H1 (cell line): ENCODE measurements at regions not wholly inside any gene's neighbourhood (a gene's known extent, or its start where the extent isn't known, plus 50 kb on each side); places are given as distances from the start of the nearest gene placed in this dataset.

Source experiments
- KDM4A ChIP-seq: IDR thresholded peaks from one replicate; pipeline ENCODE4 v1.7.1; 2012; ENCODE audit warnings: low read depth, mild to moderate bottlenecking, moderate library complexity, low read length, inconsistent platforms; ENCODE audit not compliant: severe bottlenecking
- MAFK ChIP-seq: IDR thresholded peaks from 2 replicates; pipeline ENCODE4 v1.6.1; 2012; ENCODE audit warnings: low read depth, mild to moderate bottlenecking, improper control_type of control experiment, low read length
- POLR2A ChIP-seq, 2 experiments: IDR thresholded peaks; 1 replicate in 1 of 2; 2 replicates in 1 of 2; pipeline ENCODE4 v1.6.1; 2011; ENCODE audit warnings: low read depth in 2 of 2, low read length in 2 of 2, mild to moderate bottlenecking in 2 of 2; ENCODE audit errors: control extremely low read depth in 1 of 2
- RFX5 ChIP-seq: IDR thresholded peaks from 2 replicates; pipeline ENCODE4 v1.6.1; 2011; ENCODE audit warnings: low read depth, low read length, improper control_type of control experiment, borderline replicate concordance
- RNF2 ChIP-seq: fragments of 200-900, 300-1000 bp; sonication (generic); IDR thresholded peaks from 2 replicates; pipeline ENCODE4 v1.7.1; 2016; ENCODE audit warnings: borderline replicate concordance, low read depth, mild to moderate bottlenecking, antibody characterized with exemption, low read length; ENCODE audit not compliant: poor library complexity, severe bottlenecking; ENCODE audit errors: missing control alignments
- SIN3A ChIP-seq, 2 experiments: IDR thresholded peaks in 1 of 2; conservative IDR thresholded peaks in 1 of 2; 2 replicates each; pipeline ENCODE4 v1.6.1; 2011 to 2012; ENCODE audit warnings: low read length in 2 of 2, improper control_type of control experiment in 1 of 2, low read depth in 1 of 2, mild to moderate bottlenecking in 1 of 2
- TAF1 ChIP-seq: IDR thresholded peaks from 2 replicates; pipeline ENCODE4 v1.6.1; 2011; ENCODE audit warnings: mild to moderate bottlenecking, low read depth, low read length
- TF ChIP-seq, protein P1 (sequence below), 3 experiments: IDR thresholded peaks; 1 replicate in 2 of 3; 2 replicates in 1 of 3; pipeline versions ENCODE4 v1.5.1 to v1.6.1; 2011; ENCODE audit warnings: low read length in 3 of 3, mild to moderate bottlenecking in 3 of 3, inconsistent platforms in 2 of 3, low read depth in 1 of 3, moderate library complexity in 1 of 3; ENCODE audit not compliant: insufficient read depth in 1 of 3; ENCODE audit errors: control extremely low read depth in 1 of 3

- TF ChIP-seq RNF2 (no peak), MAFK (no peak), KDM4A (no peak), TAF1 (no peak), RFX5 (no peak), POLR2A (IDR thresholded peaks at IDR 0.05; ENCODE audit: control extremely low read depth in 1 of 2, low read depth in 2 of 2, low read length in 2 of 2) (no peak), SIN3A (conservative IDR thresholded peaks at IDR 0.05 in 1 of 2, IDR thresholded peaks at IDR 0.05 in 1 of 2; ENCODE audit: low read depth in 1 of 2, low read length in 2 of 2) (no peak)
- TF ChIP-seq, protein P1, sequence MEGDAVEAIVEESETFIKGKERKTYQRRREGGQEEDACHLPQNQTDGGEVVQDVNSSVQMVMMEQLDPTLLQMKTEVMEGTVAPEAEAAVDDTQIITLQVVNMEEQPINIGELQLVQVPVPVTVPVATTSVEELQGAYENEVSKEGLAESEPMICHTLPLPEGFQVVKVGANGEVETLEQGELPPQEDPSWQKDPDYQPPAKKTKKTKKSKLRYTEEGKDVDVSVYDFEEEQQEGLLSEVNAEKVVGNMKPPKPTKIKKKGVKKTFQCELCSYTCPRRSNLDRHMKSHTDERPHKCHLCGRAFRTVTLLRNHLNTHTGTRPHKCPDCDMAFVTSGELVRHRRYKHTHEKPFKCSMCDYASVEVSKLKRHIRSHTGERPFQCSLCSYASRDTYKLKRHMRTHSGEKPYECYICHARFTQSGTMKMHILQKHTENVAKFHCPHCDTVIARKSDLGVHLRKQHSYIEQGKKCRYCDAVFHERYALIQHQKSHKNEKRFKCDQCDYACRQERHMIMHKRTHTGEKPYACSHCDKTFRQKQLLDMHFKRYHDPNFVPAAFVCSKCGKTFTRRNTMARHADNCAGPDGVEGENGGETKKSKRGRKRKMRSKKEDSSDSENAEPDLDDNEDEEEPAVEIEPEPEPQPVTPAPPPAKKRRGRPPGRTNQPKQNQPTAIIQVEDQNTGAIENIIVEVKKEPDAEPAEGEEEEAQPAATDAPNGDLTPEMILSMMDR (IDR thresholded peaks at IDR 0.05; ENCODE audit: control extremely low read depth in 1 of 3, insufficient read depth in 1 of 3, low read depth in 1 of 3, low read length in 3 of 3), result no peak
Observed at GRCh38 chr5:39559923-39560322, 135.1 kb upstream of the DAB2 start.
